Type B pancreatic cell (in vitro differentiated cells): ENCODE measurements at regions not wholly inside any gene's neighbourhood (a gene's known extent, or its start where the extent isn't known, plus 50 kb on each side); places are given as distances from the start of the nearest gene placed in this dataset.

Source experiments
- DNase-seq: peaks from one replicate; pipeline ENCODE4 v3.0.0; 2021; ENCODE audit warnings: mixed read lengths; ENCODE audit not compliant: unreplicated experiment; ENCODE audit errors: extremely low spot score
- H3K27ac Mint-ChIP-seq: 2 replicates; pipeline ENCODE4 v1.8.0; 2021; ENCODE audit warnings: mild to moderate bottlenecking, mixed read lengths
- H3K27me3 Mint-ChIP-seq: 2 replicates; pipeline ENCODE4 v1.8.0; 2021; ENCODE audit warnings: mixed read lengths
- H3K36me3 Mint-ChIP-seq: 2 replicates; pipeline ENCODE4 v1.8.0; 2021; ENCODE audit warnings: mixed read lengths
- H3K4me1 Mint-ChIP-seq: one replicate; pipeline ENCODE4 v1.8.0; 2021; ENCODE audit warnings: mixed read lengths; ENCODE audit not compliant: unreplicated experiment
- H3K4me3 Mint-ChIP-seq: 2 replicates; pipeline ENCODE4 v1.8.0; 2021; ENCODE audit warnings: mild to moderate bottlenecking, mixed read lengths
- H3K9me3 Mint-ChIP-seq: 2 replicates; pipeline ENCODE4 v1.8.0; 2021; ENCODE audit warnings: mixed read lengths
- CTCF ChIP-seq: fragments of 200-600 bp; sonication (generic); conservative IDR thresholded peaks from 2 replicates; pipeline ENCODE4 v1.5.0; 2021; ENCODE audit warnings: antibody characterized with exemption, mild to moderate bottlenecking

DNA sequence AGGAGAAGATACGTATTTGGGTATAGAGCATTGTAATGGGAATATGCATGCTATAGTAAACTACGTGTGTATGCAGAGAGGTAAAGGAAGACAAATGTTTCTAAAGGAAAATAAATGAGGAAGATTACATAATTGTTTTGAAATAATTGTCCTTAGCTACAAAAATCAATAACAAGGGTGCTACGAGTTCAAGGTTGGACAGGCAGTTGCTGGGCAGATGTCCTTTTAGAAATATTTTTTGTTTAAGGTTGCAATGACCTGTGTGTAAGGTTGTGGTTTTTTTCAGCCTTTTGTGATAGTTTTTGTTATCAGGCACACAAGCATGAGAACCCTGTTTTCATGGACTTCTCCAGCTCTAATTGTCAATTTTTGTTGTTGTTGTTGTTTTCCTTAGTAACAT, 1304.1 kb upstream of the CHAC2 start:
- Mint-ChIP-seq H3K36me3 (no peaks in the 10 kb centered on the region), H3K4me1 (no peaks in the 10 kb centered on the region), H3K4me3 (no peak overlapping the region), H3K9me3 (no peaks in the 10 kb centered on the region), H3K27ac (no peak overlapping the region), H3K27me3 (no peaks in the 10 kb centered on the region)
- no peak for TF ChIP-seq CTCF
- DNase-seq: no peak

DNA sequence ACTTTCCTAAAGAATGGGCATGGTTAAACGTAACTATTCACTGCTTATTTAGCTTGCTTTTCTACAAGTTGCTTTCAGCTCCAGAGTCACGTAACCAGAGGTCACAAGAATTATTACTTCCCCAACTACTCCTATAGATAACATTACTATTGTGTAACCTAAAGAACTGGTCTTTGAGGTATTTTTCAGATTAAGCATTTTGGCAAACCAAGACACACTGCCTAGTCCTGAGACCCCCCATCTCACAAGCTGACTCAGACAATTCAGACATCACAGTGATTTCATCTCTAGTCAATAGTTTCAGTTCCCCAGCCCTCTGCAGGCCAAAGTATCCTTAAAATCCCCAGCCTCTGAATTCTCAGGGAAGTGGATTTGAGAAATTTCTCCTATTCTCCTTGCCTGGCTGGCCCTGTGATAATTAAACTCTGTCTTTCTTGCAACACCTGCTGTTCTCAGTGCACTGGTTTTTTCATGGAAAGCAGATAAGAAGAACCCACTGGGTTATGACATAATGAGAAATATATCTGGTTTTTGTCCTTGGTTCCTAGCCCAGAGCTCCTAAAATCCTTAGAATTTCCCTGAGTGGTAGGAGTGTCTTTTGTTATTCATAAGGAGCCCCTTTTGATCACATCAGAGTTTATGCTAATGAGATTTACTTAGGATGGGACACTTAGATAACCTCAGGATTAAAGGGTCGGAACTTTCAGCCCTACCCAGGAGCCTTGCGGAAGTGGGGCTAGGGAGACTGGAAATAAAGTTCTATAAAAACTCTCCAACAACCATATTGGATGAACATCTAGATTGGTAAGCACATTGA, 1310.8 kb upstream of the CHAC2 start:
- no peaks in the 10 kb centered on the region for H3K9me3 Mint-ChIP-seq

DNA sequence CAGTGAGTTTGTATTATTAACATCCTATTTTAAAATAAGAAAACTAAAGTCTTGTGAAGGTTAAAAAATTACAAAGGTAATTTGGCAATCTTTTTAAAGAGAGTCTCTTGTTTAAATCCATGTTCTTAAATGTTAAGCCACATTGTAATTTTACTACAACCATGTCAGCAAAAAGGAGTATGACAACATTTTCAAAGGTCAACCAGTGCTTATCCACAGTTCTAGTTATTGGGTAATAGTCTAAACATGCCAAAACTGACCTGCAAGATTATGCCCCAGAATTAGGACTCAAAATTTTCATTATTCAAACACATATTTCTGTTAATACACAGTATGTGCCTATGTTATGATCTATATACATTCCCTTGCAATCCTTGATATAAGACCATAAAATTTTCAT, 1312.6 kb upstream of the CHAC2 start:
- H3K4me3 Mint-ChIP-seq: no peak overlapping the region
- no peaks in the 10 kb centered on the region for H3K9me3 Mint-ChIP-seq
- no peaks in the 10 kb centered on the region for H3K36me3 Mint-ChIP-seq
- H3K27ac Mint-ChIP-seq: no peak overlapping the region
- DNase-seq: no peak
- H3K27me3 Mint-ChIP-seq: no peaks in the 10 kb centered on the region
- H3K4me1 Mint-ChIP-seq: peaks cover 7% of the 10 kb centered on the region
- no peak for TF ChIP-seq CTCF

More for the DNA sequence above, 1310.8 kb upstream of the CHAC2 start:
- no peak overlapping the region for H3K27ac Mint-ChIP-seq
- H3K36me3 Mint-ChIP-seq: no peaks in the 10 kb centered on the region
- no peak overlapping the region for H3K4me3 Mint-ChIP-seq
- peaks cover 7% of the 10 kb centered on the region for H3K4me1 Mint-ChIP-seq
- no peak for TF ChIP-seq CTCF
- DNase-seq: no peak
- no peaks in the 10 kb centered on the region for H3K27me3 Mint-ChIP-seq

GRCh38 chr2:52452201-52452600, 1315.4 kb upstream of the CHAC2 start:
- Mint-ChIP-seq H3K9me3 (no peaks in the 10 kb centered on the region), H3K27ac (no peak overlapping the region), H3K4me1 (peaks cover 7% of the 10 kb centered on the region), H3K27me3 (no peaks in the 10 kb centered on the region), H3K36me3 (no peaks in the 10 kb centered on the region), H3K4me3 (no peak overlapping the region)
- no peak for DNase-seq
- TF ChIP-seq CTCF: no peak

DNA sequence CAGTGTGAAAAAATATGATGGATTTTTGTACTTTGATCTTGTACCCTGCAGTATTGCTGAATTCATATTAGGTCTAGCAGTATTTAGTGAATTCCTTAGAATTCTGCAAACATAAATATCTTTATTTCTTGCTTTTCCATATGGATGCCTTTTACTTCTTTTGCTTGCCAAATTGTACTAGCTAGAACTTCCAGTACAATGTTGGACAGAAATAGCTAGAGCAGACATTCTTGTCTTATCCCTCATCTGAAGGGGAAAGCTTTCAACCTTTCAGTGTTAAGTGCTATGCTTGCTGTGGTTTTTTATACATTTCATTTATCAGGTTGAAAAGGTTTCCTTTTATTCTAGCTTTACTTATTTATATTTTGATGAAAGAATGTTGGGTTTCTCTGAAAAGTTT, 1321.9 kb upstream of the CHAC2 start:
- no peak for DNase-seq
- Mint-ChIP-seq H3K4me3 (no peak overlapping the region), H3K4me1 (no peaks in the 10 kb centered on the region), H3K9me3 (no peaks in the 10 kb centered on the region), H3K36me3 (no peaks in the 10 kb centered on the region), H3K27ac (no peak overlapping the region), H3K27me3 (no peaks in the 10 kb centered on the region)
- no peak for TF ChIP-seq CTCF
